ENCODE measurements at regions not wholly inside any gene's neighbourhood (a gene's known extent, or its start where the extent isn't known, plus 50 kb on each side); places are given as distances from the start of the nearest gene placed in this dataset.

- TF ChIP-seq, protein P1, sequence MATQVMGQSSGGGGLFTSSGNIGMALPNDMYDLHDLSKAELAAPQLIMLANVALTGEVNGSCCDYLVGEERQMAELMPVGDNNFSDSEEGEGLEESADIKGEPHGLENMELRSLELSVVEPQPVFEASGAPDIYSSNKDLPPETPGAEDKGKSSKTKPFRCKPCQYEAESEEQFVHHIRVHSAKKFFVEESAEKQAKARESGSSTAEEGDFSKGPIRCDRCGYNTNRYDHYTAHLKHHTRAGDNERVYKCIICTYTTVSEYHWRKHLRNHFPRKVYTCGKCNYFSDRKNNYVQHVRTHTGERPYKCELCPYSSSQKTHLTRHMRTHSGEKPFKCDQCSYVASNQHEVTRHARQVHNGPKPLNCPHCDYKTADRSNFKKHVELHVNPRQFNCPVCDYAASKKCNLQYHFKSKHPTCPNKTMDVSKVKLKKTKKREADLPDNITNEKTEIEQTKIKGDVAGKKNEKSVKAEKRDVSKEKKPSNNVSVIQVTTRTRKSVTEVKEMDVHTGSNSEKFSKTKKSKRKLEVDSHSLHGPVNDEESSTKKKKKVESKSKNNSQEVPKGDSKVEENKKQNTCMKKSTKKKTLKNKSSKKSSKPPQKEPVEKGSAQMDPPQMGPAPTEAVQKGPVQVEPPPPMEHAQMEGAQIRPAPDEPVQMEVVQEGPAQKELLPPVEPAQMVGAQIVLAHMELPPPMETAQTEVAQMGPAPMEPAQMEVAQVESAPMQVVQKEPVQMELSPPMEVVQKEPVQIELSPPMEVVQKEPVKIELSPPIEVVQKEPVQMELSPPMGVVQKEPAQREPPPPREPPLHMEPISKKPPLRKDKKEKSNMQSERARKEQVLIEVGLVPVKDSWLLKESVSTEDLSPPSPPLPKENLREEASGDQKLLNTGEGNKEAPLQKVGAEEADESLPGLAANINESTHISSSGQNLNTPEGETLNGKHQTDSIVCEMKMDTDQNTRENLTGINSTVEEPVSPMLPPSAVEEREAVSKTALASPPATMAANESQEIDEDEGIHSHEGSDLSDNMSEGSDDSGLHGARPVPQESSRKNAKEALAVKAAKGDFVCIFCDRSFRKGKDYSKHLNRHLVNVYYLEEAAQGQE (IDR thresholded peaks at IDR 0.05; ENCODE audit: insufficient read depth in 1 of 2, low read depth in 2 of 2, low read length in 2 of 2) = no peak
- TF ChIP-seq POLR2AphosphoS5 (IDR thresholded peaks at IDR 0.05; ENCODE audit: low read depth, low read length) (no peak), SIN3A (IDR thresholded peaks at IDR 0.05; ENCODE audit: borderline replicate concordance, insufficient read depth, low read length) (no peak), TAF1 (IDR thresholded peaks at IDR 0.05; ENCODE audit: borderline replicate concordance, insufficient read depth, low read length) (no peak)
Measured at GRCh38 chr5:68148096-68148495, 67.5 kb upstream of the PIK3R1 start.

Data from PFSK-1 (cell line).